GM12874 (cell line): ENCODE measurements at regions not wholly inside any gene's neighbourhood (a gene's known extent, or its start where the extent isn't known, plus 50 kb on each side); places are given as distances from the start of the nearest gene placed in this dataset.

ENCODE experiments used
- CTCF ChIP-seq: IDR thresholded peaks from 2 replicates; pipeline ENCODE4 v1.5.1; 2011; ENCODE audit warnings: low read depth, mild to moderate bottlenecking, control low read depth, low read length, moderate library complexity; ENCODE audit not compliant: insufficient read depth

GRCh38 chr9:88766778-88767503 lies 224.3 kb upstream of the S1PR3 start:
- TF ChIP-seq CTCF, result no peak

GRCh38 chr9:88767504-88767790 lies 223.8 kb upstream of the S1PR3 start:
- TF ChIP-seq CTCF, result no peak

- no peak for TF ChIP-seq CTCF
Observed at GRCh38 chr9:88772575-88772974, 218.7 kb upstream of the S1PR3 start.

GRCh38 chr9:88773126-88773525 lies 218.1 kb upstream of the S1PR3 start:
- TF ChIP-seq CTCF, result no peak

- TF ChIP-seq CTCF, result no peak
Observed at GRCh38 chr9:88773627-88774244, 217.5 kb upstream of the S1PR3 start.

- no peak for TF ChIP-seq CTCF
Observed at GRCh38 chr9:88775037-88775471, 216.2 kb upstream of the S1PR3 start.

- no peak for TF ChIP-seq CTCF
Observed at GRCh38 chr9:88775559-88775958, 215.7 kb upstream of the S1PR3 start.
